GM18858 (cell line): ENCODE measurements at regions not wholly inside any gene's neighbourhood (a gene's known extent, or its start where the extent isn't known, plus 50 kb on each side); places are given as distances from the start of the nearest gene placed in this dataset.
"Not testable (repeated sequence)": the region's sequence is repeated elsewhere in the genome, so short reads cannot be mapped to it uniquely, and the experiment has no call there.

ENCODE experiments used
- ATAC-seq: cut with Tn5 transposase; IDR thresholded peaks from one replicate; pipeline ENCODE4 v1.9.1; 2021; ENCODE audit not compliant: unreplicated experiment

GRCh38 chr1:234851450-234852438 lies 241.8 kb upstream of the IRF2BP2 start:
- ATAC-seq: peak; percentile 55

DNA sequence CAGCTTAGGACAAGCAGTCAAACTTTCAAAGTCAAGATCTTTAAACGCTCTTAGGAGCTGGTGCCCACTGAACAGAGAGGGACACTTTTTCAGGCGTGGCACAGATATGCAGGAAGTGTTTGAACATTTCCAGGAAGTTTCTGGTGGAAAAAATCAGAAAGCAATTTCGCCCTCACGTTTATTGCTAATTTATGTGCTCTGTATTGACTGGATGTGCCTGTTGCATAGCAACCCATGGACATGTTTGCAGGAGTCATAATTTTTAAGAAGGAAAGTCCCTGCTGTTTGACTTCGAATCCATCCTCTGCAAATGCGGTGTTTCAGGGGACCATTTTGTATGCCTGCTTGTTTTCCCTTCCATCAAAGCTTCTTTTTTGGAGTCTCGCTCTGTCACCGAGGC lies 239.9 kb upstream of the IRF2BP2 start:
- ATAC-seq: no peak

DNA sequence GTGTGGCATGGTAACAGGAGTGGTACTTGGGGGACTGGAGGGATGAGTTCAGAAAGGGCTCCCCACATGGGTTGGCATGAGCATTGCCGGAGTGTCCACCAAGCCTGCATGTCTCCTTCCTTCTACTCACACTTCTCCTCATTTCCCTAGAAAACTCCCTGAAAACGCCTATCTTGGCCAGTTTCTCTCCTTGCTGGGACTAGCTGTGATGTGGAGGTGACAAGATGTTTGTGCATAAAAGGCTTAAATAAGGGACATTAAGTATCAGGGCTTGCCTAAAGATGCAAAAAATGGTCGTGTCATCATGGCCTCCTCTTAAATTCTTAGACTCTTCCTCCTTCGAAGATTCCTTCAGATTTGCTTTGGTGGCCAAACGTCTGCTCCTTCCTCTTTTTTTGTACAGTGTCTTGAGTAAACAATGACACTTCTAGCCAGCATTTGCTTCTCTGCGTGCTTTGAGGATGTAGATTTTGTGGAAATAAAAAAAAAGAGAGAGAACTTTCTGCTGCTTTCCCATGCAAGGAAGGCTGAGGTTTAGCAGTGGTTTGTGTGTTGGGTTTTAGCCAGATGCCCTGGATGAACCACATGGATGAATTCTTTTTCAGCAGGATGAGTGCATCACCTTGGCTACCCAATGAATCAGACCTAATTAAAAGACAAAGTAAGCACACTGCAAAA lies 239.1 kb upstream of the IRF2BP2 start:
- no peak for ATAC-seq

DNA sequence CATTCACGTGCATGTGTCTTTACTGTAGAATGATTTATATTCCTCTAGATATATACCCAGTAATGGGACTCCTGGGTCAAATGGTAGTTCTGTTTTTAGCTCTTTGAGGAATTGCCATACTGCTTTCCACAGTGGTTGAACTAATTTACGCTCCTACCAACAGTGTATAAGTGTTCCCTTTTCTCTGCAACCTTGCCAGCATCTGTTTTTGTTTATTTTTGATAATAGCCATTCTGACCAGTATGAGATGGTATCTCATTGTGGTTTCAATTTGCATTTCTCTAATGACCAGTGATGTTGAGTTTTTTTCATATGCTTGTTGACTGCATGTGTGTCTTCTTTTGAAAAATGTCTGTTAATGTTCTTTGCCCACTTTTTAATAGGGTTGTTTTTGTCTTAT lies 236.8 kb upstream of the IRF2BP2 start:
- ATAC-seq: not testable (repeated sequence)

DNA sequence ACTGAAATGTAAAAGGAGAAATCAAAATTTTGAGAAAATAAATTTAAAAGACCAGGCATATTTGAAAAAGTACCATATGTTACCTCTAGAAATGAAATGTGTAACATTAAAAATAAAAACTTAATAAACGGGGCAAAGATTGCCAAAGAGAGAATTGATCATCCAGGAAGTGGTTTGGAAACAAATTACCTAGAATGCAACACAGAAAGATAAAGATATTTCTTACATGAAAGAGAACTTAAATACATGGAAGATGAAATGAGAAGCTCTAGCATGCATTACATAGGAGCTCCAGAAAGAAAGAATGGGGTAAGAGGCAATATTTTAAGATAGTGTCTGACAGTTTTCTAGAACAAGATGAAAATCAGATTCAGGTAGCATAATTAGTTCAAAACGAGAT lies 235.9 kb upstream of the IRF2BP2 start:
- ATAC-seq: no peak

GRCh38 chr1:234845097-234845660 lies 235.2 kb upstream of the IRF2BP2 start:
- no peak for ATAC-seq

DNA sequence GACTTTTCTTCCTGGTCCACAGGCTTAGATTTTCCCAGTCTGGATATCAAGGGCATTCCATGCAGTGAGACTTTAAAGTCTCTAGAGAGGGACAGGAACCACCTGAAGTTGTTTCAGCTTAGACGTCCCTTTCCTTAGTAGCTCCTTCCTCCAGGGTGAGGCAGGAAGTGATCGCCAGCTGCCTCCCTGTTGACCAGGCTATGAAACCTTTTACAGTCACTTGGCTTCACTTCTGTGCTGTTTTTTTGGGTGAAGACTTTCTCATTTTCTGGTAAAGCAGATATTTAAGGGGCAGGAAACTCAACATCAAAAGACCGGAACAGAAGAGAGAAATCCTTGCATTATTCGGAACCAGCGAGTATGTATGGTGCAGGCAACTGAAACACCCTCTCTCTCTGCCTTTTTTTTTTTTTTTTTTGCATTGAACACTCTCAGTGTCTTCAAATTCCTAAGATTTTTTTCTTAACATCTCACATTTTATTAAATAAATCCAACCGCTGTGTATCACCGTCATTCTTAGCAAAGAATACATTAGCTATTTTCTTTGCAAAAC lies 234.6 kb upstream of the IRF2BP2 start:
- ATAC-seq: no peak

GRCh38 chr1:234843946-234844345 lies 234.0 kb upstream of the IRF2BP2 start:
- no peak for ATAC-seq

DNA sequence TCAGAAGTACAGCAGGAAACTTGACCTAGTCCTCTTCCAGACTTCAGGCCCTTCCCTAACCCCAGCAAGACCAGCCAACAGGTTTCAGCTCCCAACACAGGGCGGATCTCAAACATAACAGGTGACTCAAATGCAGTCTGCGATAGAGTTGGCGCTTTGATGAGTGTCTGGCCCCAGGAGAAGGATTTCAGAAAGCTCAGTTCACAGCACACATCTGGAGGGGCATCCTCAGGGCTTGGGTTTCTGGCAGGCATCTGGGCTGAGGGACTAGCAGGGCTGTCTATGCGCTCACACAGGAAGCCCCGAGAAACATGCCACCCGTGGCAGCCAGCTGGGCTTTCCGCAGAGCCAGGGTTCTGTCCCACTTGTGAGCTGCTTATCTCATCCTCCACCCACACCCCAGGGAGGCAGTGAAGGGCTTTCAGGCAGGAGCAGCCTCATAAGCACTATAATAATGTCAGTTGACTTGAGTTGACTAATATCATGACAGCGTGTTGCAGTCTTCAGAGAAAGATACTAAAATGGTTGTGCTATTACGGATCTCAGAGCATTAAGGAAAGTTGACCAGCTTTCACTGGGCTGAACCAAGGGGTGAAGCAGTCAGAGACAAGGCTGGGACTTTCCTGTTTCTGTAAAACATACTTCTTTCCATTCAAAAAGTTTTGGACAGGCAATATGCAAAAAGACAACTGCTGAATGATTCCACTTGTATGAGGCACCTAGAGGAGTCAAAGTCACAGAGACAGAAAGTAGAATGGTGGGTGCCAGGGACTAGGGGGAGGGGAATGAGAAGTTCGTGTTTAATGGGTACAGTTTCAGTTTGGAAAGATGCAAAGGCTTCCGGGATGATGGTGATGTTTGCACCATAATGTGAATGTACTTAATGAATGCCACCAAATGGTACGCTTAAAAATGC lies 233.0 kb upstream of the IRF2BP2 start:
- ATAC-seq: peak; percentile 66

DNA sequence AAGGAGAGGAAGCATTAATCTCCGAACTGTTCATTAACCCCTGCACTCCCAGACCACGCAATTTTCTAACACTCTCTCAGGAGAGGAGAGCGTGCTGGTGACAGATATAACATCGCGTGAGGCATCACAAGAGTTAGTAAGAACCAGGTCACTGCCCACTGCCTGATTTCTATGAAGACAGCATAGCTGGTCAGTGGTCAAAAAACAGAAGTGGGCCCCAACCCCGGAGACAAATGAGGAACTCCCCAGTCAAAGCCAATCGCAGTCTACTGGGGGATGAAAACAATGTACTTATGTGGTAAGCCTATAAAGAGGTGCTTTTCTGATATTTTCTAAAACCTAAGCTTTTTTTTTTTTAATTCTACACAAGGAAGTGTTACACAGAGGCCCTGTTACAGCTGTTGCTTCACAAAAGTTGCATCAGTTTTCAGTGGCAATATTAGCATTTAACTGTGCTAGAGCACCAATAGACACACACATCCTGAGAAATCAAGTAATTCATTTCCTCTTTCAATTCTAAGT lies 231.8 kb upstream of the IRF2BP2 start:
- no peak for ATAC-seq

DNA sequence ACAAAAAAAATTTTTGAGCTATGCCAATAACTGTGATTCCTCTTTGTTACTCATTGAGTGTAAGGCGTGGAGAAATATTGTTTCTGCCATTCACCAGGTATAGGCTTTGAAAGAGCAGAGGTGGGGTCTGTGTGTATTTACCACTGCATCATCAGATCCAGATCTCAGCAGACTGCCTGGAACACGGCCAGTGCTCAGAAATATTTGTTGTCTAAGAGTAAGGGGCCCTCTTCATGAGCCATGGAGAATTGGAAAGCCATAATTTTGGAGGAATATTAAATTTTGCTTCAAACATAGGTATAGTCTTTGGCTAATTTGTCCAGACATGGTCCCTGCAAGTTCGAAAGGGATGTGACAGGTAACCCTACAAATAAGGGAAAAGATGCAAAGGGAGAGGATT lies 231.3 kb upstream of the IRF2BP2 start:
- ATAC-seq: no peak

DNA sequence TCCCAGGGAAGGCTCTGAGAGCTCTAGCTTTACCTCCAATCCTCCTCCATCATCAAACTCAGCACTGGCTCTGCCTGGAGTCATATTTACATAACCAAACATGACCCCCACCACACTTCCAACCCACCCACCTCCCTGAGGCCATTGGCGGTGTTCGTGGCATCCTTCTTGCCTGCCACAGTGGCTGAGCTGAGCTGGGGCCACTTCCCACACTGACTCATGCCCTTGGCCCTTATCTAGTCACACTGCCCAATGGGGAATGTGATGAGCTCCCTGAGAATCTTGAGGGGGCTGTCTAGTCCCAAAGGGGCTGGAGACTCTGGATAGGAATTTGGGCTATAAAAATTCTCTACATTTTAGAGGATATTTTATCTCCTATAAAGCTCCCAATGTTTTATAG lies 230.9 kb upstream of the IRF2BP2 start:
- no peak for ATAC-seq

GRCh38 chr1:234840253-234840652 lies 230.3 kb upstream of the IRF2BP2 start:
- ATAC-seq: no peak

GRCh38 chr1:234839663-234840062 lies 229.7 kb upstream of the IRF2BP2 start:
- no peak for ATAC-seq

DNA sequence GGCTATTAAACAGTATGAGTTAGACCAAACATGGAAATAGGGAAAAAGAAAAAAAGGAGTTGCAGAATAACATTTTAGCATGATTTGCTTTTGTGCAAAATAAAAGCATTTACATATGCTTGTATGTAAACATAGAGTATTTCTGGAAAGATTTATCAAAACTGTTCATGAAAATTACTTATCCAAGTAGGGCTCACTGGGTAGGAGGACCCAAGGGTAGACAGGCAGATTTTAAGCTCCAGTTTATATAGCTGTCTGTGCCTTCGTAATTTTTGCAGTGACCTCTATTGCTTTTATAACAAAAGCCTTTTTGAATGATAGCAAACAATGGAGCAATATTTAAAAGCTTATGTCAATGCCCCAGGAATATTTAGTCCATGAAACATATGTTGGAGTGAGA lies 228.8 kb upstream of the IRF2BP2 start:
- ATAC-seq: no peak

DNA sequence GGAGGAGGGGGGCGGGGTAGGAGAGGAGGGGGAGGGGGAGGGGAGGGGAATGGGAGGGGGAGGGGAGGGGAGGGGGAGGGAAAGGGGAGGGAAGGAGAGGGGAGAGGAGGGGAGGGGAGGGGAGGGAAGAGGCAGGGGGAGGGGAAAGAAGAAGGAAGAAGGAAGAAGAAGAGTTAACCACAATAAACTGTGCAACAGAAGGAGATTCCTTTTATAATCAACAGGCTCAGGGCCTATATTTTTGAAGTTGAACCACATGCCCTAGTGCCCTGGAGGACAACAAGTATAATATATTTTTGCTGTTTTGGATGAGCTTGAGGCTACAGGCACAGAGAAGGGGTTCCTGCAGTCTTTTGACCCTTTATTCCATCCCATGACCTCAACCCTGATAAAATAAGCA lies 228.2 kb upstream of the IRF2BP2 start:
- no peak for ATAC-seq

GRCh38 chr1:234837713-234838112 lies 227.7 kb upstream of the IRF2BP2 start:
- ATAC-seq: no peak

DNA sequence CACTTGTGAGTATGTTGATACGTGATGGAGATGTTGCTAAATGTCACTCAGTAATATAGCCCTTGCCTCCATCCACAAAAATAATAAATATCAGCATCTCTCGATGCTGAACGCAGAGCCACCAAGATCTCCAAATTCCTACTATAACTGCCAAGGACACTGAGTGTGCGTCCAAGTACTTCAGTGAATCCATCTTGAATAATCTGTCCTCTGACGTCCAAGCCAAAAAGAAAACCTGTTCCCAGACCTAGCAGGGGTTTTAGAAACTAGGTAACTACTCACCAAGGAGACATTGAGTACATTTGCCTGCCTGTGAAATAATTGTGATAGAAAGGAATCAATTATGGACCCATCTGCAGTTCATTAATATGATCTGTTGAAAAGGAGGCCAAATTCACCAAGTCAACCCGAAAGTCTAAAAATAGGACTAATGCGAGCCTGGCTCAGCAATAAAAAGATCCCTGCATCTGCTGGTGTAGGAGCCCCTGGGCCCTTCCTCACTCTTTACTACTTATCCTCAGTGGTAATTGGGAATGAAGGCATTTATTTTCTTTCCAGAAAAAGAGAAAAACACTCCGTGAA lies 226.9 kb upstream of the IRF2BP2 start:
- no peak for ATAC-seq

GRCh38 chr1:234836045-234836681 lies 226.2 kb upstream of the IRF2BP2 start:
- ATAC-seq: no peak
